GM10266 (cell line): ENCODE measurements at regions not wholly inside any gene's neighbourhood (a gene's known extent, or its start where the extent isn't known, plus 50 kb on each side); places are given as distances from the start of the nearest gene placed in this dataset.

Experiments used
- DNase-seq: peaks from one replicate; pipeline ENCODE4 v3.0.0; 2012; ENCODE audit errors: extremely low spot score
- TF ChIP-seq, protein P1 (sequence below): IDR thresholded peaks from 2 replicates; pipeline ENCODE4 v1.5.1; 2012; ENCODE audit warnings: mild to moderate bottlenecking, low read depth; ENCODE audit not compliant: control insufficient read depth, insufficient read depth; ENCODE audit errors: missing control alignments

DNA sequence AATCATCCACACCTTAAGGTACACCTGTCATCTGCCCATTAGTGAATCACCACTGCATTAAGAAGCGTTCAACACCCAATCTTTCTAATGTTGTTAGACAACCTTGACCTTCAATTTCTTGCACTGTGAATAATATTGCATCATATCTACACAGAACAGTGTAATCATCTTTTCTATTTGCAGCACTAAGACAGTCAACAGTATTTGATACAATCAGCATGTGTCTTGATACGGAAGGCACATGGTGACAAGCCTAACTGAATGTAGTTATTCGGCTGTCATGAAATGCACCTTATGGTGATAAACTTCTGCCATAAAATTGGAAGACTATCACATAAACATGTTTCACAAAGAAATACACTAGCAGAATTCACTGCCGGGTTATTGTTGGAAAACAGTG, 253.9 kb upstream of the THRB start:
- DNase-seq: no peak

DNA sequence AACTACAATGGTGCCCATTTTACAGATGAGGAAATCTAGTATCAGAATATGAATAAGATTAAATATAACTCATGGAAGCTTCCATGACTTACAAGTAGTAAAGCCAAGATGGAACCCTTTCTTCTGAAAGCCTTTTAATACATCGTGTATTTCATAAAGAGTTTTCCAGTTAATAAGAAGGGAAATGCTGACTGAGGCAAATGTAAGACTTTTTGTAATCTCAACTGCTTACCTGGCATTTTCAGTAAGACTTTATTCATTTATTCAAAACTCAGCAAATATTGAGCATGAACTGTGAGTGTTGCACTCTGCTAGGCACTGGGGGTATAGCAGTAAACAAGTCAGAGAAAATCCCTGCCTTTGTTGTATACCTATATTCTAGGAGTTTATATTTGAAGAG, 256.4 kb upstream of the THRB start:
- no peak for DNase-seq
- TF ChIP-seq, protein P1, sequence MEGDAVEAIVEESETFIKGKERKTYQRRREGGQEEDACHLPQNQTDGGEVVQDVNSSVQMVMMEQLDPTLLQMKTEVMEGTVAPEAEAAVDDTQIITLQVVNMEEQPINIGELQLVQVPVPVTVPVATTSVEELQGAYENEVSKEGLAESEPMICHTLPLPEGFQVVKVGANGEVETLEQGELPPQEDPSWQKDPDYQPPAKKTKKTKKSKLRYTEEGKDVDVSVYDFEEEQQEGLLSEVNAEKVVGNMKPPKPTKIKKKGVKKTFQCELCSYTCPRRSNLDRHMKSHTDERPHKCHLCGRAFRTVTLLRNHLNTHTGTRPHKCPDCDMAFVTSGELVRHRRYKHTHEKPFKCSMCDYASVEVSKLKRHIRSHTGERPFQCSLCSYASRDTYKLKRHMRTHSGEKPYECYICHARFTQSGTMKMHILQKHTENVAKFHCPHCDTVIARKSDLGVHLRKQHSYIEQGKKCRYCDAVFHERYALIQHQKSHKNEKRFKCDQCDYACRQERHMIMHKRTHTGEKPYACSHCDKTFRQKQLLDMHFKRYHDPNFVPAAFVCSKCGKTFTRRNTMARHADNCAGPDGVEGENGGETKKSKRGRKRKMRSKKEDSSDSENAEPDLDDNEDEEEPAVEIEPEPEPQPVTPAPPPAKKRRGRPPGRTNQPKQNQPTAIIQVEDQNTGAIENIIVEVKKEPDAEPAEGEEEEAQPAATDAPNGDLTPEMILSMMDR: no peak

More for the DNA sequence above, 253.9 kb upstream of the THRB start:
- TF ChIP-seq, protein P1: no peak

DNA sequence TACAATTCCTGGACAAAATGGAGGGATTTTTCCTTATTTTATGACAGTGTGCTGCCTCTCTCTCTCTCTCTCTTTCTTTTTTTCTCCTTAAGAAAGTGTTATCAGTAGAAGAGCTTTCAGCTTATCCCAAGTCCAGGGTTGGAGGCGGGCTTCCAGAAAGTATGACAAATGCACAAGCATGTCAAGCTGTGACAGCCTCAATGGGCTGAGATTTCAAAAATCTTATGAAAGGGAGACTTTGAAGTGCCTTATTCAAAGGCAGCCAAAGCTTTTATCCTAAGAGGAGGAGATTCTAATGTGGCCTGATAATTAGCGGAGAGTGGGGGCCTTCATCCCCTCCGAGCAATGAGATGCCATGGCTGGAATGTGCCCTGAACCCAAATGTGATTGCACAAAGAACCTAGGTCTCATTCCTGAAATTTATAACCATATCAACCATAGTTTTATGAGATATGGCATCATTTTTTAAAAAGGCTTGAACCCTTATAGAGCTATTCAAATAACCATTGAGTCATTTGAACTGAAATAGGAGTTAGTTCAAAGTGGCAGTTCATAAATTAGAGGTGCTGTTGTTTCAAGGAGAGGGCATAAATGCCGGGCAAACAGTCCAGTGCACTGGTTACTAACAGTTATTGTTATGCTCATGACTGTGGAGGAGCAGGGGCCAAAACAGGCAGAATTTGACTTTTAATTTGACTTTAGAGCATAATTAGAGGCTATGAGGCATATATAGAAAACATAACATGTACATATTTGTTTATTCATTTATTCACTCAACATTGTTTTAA, 261.6 kb upstream of the THRB start:
- DNase-seq: no peak
- TF ChIP-seq, protein P1: no peak

GRCh38 chr3:24763393-24763792, 268.7 kb upstream of the THRB start:
- no peak for DNase-seq
- TF ChIP-seq, protein P1: no peak

DNA sequence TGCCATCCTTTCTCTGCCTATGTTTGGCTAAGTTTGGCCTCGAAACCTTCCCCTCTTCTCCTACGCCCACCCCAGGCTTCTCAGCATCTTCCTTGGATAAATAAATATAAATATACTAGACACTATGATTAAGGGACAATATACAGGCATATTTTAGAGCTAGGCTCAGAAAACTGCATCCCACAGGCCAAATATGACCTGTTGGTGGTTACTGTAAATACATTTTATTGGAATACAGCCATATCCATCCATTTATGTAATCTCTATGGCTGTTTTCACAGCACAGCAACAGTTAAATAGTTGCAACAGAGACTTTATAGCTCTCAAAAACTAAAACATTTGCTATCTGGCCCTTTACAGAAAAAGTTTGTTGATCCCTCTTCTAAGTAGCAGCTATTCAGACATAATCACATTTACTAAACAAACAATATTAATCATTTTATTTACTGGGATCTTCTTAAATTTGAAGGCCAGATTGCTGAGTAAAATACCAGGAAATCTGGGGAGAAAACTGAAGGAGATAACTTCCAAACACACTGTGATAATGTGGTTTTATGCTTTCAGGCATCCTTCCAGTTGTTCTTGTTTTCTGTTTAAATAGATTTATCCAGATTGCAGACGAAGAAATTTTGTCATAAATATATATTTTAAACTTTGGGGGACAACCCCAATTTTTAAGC, 269.7 kb upstream of the THRB start:
- TF ChIP-seq, protein P1: no peak
- no peak for DNase-seq

DNA sequence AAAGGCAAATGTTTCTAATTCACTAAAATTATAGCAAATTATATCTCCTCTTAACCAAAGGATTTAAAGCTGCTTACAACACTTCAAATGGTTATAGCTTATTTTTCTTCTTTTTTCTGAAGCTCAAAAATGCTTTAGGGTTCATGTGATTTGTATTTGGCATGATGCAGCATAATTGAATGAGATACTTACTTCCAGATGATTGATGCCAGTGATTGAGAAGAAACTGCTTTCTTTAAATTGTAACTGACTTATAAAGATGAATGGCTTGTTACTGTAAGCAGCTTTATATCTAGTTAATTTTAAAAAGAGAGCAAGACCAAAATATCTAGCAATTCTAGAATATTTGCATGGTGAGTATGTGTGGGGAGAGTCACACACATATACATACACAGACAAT, 270.7 kb upstream of the THRB start:
- no peak for DNase-seq
- TF ChIP-seq, protein P1: no peak

DNA sequence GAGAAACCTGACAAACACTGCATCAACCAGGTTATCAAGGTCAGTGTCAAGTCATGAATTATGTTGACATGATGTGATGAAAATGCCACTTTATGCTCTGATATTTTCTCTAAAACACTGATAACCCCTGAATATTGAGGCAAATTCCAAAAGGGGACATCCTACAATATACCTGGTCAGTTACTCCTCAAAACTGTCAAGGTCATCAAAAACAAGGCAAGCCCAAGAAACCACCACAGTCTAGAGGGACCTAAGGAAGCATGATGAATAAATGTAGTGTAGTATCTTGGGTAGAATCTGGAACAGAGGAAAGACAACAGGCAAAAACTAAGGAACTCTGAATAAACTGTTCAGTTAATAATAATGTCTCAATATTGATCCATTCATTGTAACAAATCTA, 275.3 kb upstream of the THRB start:
- TF ChIP-seq, protein P1: no peak
- no peak for DNase-seq
